ENCODE measurements at regions not wholly inside any gene's neighbourhood (a gene's known extent, or its start where the extent isn't known, plus 50 kb on each side); places are given as distances from the start of the nearest gene placed in this dataset.
A peak's percentile ranks its signal among the peaks of the same experiment; 100 is the strongest.
"Not testable (repeated sequence)": the region's sequence is repeated elsewhere in the genome, so short reads cannot be mapped to it uniquely, and the experiment has no call there.

- Mint-ChIP-seq H3K4me1 (no peaks in the 10 kb centered on the region), H3K27ac (no peak overlapping the region), H3K4me3 (no peak overlapping the region), H3K9me3 (peaks cover 0 to 27% (median 3%) of the 10 kb centered on the region in 8 donors), H3K36me3 (no peaks in the 10 kb centered on the region), H3K27me3 (no peaks in the 10 kb centered on the region)
- POLR2A ChIA-PET (ENCODE audit: partially characterized antibody), result no interaction called here
- no peaks in the 10 kb centered on the region for H3K36me3 ChIP-seq (ENCODE audit: insufficient read depth, low read length)
- no peaks in the 10 kb centered on the region for H3K4me1 ChIP-seq (ENCODE audit: insufficient read depth, low read length)
- no peak overlapping the region for H3K27ac ChIP-seq (ENCODE audit: low read depth, low read length)
- no peaks in the 10 kb centered on the region for H3K27me3 ChIP-seq (ENCODE audit: insufficient read depth, low read length)
- CTCF ChIA-PET (ENCODE audit: partially characterized antibody), result no interaction called here
- H3K4me3 ChIP-seq (ENCODE audit: low read length in 2 of 2), result no peak overlapping the region
- no peak for DNase-seq
- no peaks in the 10 kb centered on the region for H3K9me3 ChIP-seq (ENCODE audit: control insufficient read depth in 1 of 2, low read length in 2 of 2)
- intact Hi-C loops (cut with micrococcal nuclease), result no loop called here
These were observed 747.1 kb downstream of the CETN3 start for GRCh38 chr5:89662499-89662898.

GRCh38 chr5:89638871-89639270 is 755.9 kb upstream of the MEF2C start:
- H3K4me3 ChIP-seq (ENCODE audit: low read length in 2 of 2), result no peak overlapping the region

GRCh38 chr5:89634176-89634575 is 751.2 kb upstream of the MEF2C start:
- DNase-seq; H3K36me3 Mint-ChIP-seq; intact Hi-C loops (cut with micrococcal nuclease); H3K36me3 ChIP-seq (ENCODE audit: insufficient read depth, low read length); H3K27ac ChIP-seq (ENCODE audit: low read depth, low read length); H3K27me3 ChIP-seq (ENCODE audit: insufficient read depth, low read length); H3K4me3 ChIP-seq (ENCODE audit: low read length in 2 of 2); POLR2A ChIA-PET (ENCODE audit: partially characterized antibody); H3K27me3 Mint-ChIP-seq; H3K4me1 Mint-ChIP-seq; H3K4me3 Mint-ChIP-seq; CTCF ChIA-PET (ENCODE audit: partially characterized antibody); H3K4me1 ChIP-seq (ENCODE audit: insufficient read depth, low read length); H3K27ac Mint-ChIP-seq; H3K9me3 ChIP-seq (ENCODE audit: control insufficient read depth in 1 of 2, low read length in 2 of 2): not testable (repeated sequence)
- peaks cover 3 to 34% (median 16%) of the 10 kb centered on the region in 8 donors for H3K9me3 Mint-ChIP-seq

More at GRCh38 chr5:89638871-89639270, 755.9 kb upstream of the MEF2C start:
- H3K36me3 ChIP-seq (ENCODE audit: insufficient read depth, low read length), result no peaks in the 10 kb centered on the region
- peaks cover 5 to 24% (median 9%) of the 10 kb centered on the region in 8 donors for H3K9me3 Mint-ChIP-seq
- H3K4me3 Mint-ChIP-seq, result no peak overlapping the region
- H3K27ac ChIP-seq (ENCODE audit: low read depth, low read length), result no peak overlapping the region
- H3K27me3 ChIP-seq (ENCODE audit: insufficient read depth, low read length), result no peaks in the 10 kb centered on the region
- no peaks in the 10 kb centered on the region for H3K4me1 Mint-ChIP-seq
- ChIA-PET POLR2A (ENCODE audit: partially characterized antibody) (no interaction called here), CTCF (ENCODE audit: partially characterized antibody) (no interaction called here)
- intact Hi-C loops (cut with micrococcal nuclease), result no loop called here
- H3K27ac Mint-ChIP-seq, result no peak overlapping the region
- H3K36me3 Mint-ChIP-seq, result no peaks in the 10 kb centered on the region
- H3K27me3 Mint-ChIP-seq, result no peaks in the 10 kb centered on the region
- no peaks in the 10 kb centered on the region for H3K4me1 ChIP-seq (ENCODE audit: insufficient read depth, low read length)
- H3K9me3 ChIP-seq (ENCODE audit: control insufficient read depth in 1 of 2, low read length in 2 of 2), result no peaks in the 10 kb centered on the region
- no peak for DNase-seq

- H3K4me3 Mint-ChIP-seq; H3K4me3 ChIP-seq (ENCODE audit: low read length in 2 of 2); CTCF ChIA-PET (ENCODE audit: partially characterized antibody); H3K4me1 ChIP-seq (ENCODE audit: insufficient read depth, low read length); H3K36me3 Mint-ChIP-seq; POLR2A ChIA-PET (ENCODE audit: partially characterized antibody); H3K9me3 ChIP-seq (ENCODE audit: control insufficient read depth in 1 of 2, low read length in 2 of 2); H3K27me3 Mint-ChIP-seq; DNase-seq; H3K27me3 ChIP-seq (ENCODE audit: insufficient read depth, low read length); intact Hi-C loops (cut with micrococcal nuclease); H3K4me1 Mint-ChIP-seq; H3K27ac Mint-ChIP-seq; H3K36me3 ChIP-seq (ENCODE audit: insufficient read depth, low read length); H3K27ac ChIP-seq (ENCODE audit: low read depth, low read length): not testable (repeated sequence)
- H3K9me3 Mint-ChIP-seq, result peaks cover 6 to 28% (median 18%) of the 10 kb centered on the region in 8 donors
These were observed 747.1 kb upstream of the MEF2C start for GRCh38 chr5:89630064-89630463.

GRCh38 chr5:89628876-89629635 is 746.1 kb upstream of the MEF2C start:
- intact Hi-C loops (cut with micrococcal nuclease), result no loop called here
- Mint-ChIP-seq H3K27me3 (no peaks in the 10 kb centered on the region), H3K4me1 (no peaks in the 10 kb centered on the region), H3K27ac (peak overlapping the region in 1 of 7 donors; percentile 28), H3K36me3 (no peaks in the 10 kb centered on the region), H3K9me3 (peaks cover 2 to 28% (median 14%) of the 10 kb centered on the region in 8 donors), H3K4me3 (no peak overlapping the region)
- H3K4me3 ChIP-seq (ENCODE audit: low read length in 2 of 2), result no peak overlapping the region
- no peaks in the 10 kb centered on the region for H3K36me3 ChIP-seq (ENCODE audit: insufficient read depth, low read length)
- H3K27ac ChIP-seq (ENCODE audit: low read depth, low read length), result no peak overlapping the region
- POLR2A ChIA-PET (ENCODE audit: partially characterized antibody), result no interaction called here
- no peak for DNase-seq
- no peaks in the 10 kb centered on the region for H3K27me3 ChIP-seq (ENCODE audit: insufficient read depth, low read length)
- no peaks in the 10 kb centered on the region for H3K9me3 ChIP-seq (ENCODE audit: control insufficient read depth in 1 of 2, low read length in 2 of 2)
- CTCF ChIA-PET (ENCODE audit: partially characterized antibody), result no interaction called here
- no peaks in the 10 kb centered on the region for H3K4me1 ChIP-seq (ENCODE audit: insufficient read depth, low read length)

GRCh38 chr5:89615839-89616518 is 733.0 kb upstream of the MEF2C start:
- CTCF ChIA-PET (ENCODE audit: partially characterized antibody), result no interaction called here
- intact Hi-C loops (cut with micrococcal nuclease), result no loop called here

GRCh38 chr5:89613222-89613956 is 730.4 kb upstream of the MEF2C start:
- H3K4me3 ChIP-seq (ENCODE audit: low read length in 2 of 2), result no peak overlapping the region
- Mint-ChIP-seq H3K9me3 (peaks cover 3 to 16% (median 5%) of the 10 kb centered on the region in 8 donors), H3K36me3 (no peaks in the 10 kb centered on the region), H3K27me3 (no peaks in the 10 kb centered on the region), H3K4me1 (no peaks in the 10 kb centered on the region), H3K4me3 (no peak overlapping the region), H3K27ac (no peak overlapping the region)
- no peaks in the 10 kb centered on the region for H3K36me3 ChIP-seq (ENCODE audit: insufficient read depth, low read length)
- intact Hi-C loops (cut with micrococcal nuclease), result no loop called here
- DNase-seq, result no peak
- H3K27me3 ChIP-seq (ENCODE audit: insufficient read depth, low read length), result no peaks in the 10 kb centered on the region
- POLR2A ChIA-PET (ENCODE audit: partially characterized antibody), result no interaction called here
- H3K27ac ChIP-seq (ENCODE audit: low read depth, low read length), result no peak overlapping the region
- H3K4me1 ChIP-seq (ENCODE audit: insufficient read depth, low read length), result no peaks in the 10 kb centered on the region
- CTCF ChIA-PET (ENCODE audit: partially characterized antibody), result no interaction called here
- no peaks in the 10 kb centered on the region for H3K9me3 ChIP-seq (ENCODE audit: control insufficient read depth in 1 of 2, low read length in 2 of 2)

More at GRCh38 chr5:89615839-89616518, 733.0 kb upstream of the MEF2C start:
- Histone ChIP-seq H3K4me1 (ENCODE audit: insufficient read depth, low read length) (no peaks in the 10 kb centered on the region), H3K27me3 (ENCODE audit: insufficient read depth, low read length) (no peaks in the 10 kb centered on the region), H3K9me3 (ENCODE audit: control insufficient read depth in 1 of 2, low read length in 2 of 2) (no peaks in the 10 kb centered on the region), H3K36me3 (ENCODE audit: insufficient read depth, low read length) (no peaks in the 10 kb centered on the region), H3K27ac (ENCODE audit: low read depth, low read length) (no peak overlapping the region), H3K4me3 (ENCODE audit: low read length in 2 of 2) (no peak overlapping the region)
- Mint-ChIP-seq H3K27ac (no peak overlapping the region), H3K9me3 (peaks cover 0 to 14% (median 6%) of the 10 kb centered on the region in 8 donors), H3K4me1 (no peaks in the 10 kb centered on the region), H3K27me3 (no peaks in the 10 kb centered on the region), H3K36me3 (no peaks in the 10 kb centered on the region), H3K4me3 (no peak overlapping the region)
- POLR2A ChIA-PET (ENCODE audit: partially characterized antibody), result no interaction called here
- no peak for DNase-seq
